Endothelial cell of umbilical vein (primary cell): ENCODE measurements at regions not wholly inside any gene's neighbourhood (a gene's known extent, or its start where the extent isn't known, plus 50 kb on each side); places are given as distances from the start of the nearest gene placed in this dataset.

Source experiments
- BruUV-seq: library from RNA; stranded (reverse); fragments of 400-500 nt; replicated peaks from 2 replicates; lab custom pipeline; 2021; lab: Mats Ljungman, UMichigan
- CTCF ChIA-PET: fragments of 300-600, 350-600 bp; sonication (Branson Sonifier 250); formaldehyde crosslinking; loops from one replicate; lab custom pipeline; 2021; ENCODE audit warnings: antibody characterized with exemption, inconsistent platforms; lab: Charles Lee
- POLR2A ChIA-PET: fragments of 300-600, 350-600 bp; sonication (Branson Sonifier 250); formaldehyde crosslinking; loops from one replicate; lab custom pipeline; 2021; ENCODE audit warnings: antibody characterized with exemption, inconsistent platforms; lab: Charles Lee
- DNase-seq: peaks from one replicate; pipeline ENCODE4 v3.0.0-alpha.2; 2011; ENCODE audit warnings: low read depth, low spot score
- FAIRE-seq: peaks from 2 replicates; lab custom pipeline; 2011; peaks lifted over from hg19 to GRCh38; lab: Jason Lieb, UNC
- H2AFZ ChIP-seq: 2 replicates; pipeline ENCODE4 v1.6.0; 2012; ENCODE audit warnings: low read depth, low read length, control low read depth, inconsistent platforms
- H3K27ac ChIP-seq: 2 replicates; pipeline ENCODE4 v1.5.1; 2011; ENCODE audit warnings: low read depth, mild to moderate bottlenecking, control low read depth, low read length, moderate library complexity; ENCODE audit not compliant: insufficient read depth
- H3K27me3 ChIP-seq, 2 experiments: 2 replicates each; pipeline versions ENCODE4 v1.6.0 to v1.6.1; 2011; ENCODE audit warnings: low read length in 2 of 2, mixed read lengths in 1 of 2; ENCODE audit not compliant: control insufficient read depth in 2 of 2, insufficient read depth in 2 of 2
- H3K36me3 ChIP-seq, 2 experiments: 2 replicates in 1 of 2; 3 replicates in 1 of 2; pipeline ENCODE4 v1.5.1; 2011; ENCODE audit warnings: low read length in 2 of 2, mild to moderate bottlenecking in 1 of 2, moderate library complexity in 1 of 2; ENCODE audit not compliant: control insufficient read depth in 2 of 2, insufficient read depth in 2 of 2; ENCODE audit errors: extremely low read depth in 1 of 2
- H3K4me1 ChIP-seq: 3 replicates; pipeline ENCODE4 v1.5.1; 2011; ENCODE audit warnings: mild to moderate bottlenecking, low read length; ENCODE audit not compliant: control insufficient read depth, insufficient read depth; ENCODE audit errors: extremely low read depth
- H3K4me2 ChIP-seq: 2 replicates; pipeline ENCODE4 v1.6.1; 2011; ENCODE audit warnings: low read length, control low read depth, mixed read lengths; ENCODE audit not compliant: insufficient read depth
- H3K4me3 ChIP-seq, 3 experiments: fragments of 200-600 bp in 1 of 3; sonication (generic), shearing (Covaris generic) in 1 of 3; replicated peaks in 1 of 3; 2 replicates each; pipeline ENCODE4 v1.5.1; 2011 to 2016; ENCODE audit warnings: control low read depth in 3 of 3, low read length in 3 of 3, mild to moderate bottlenecking in 2 of 3, inconsistent platforms in 1 of 3, low read depth in 1 of 3, moderate library complexity in 1 of 3; ENCODE audit not compliant: insufficient read depth in 1 of 3
- H3K79me2 ChIP-seq: 2 replicates; pipeline ENCODE4 v1.6.0; 2012; ENCODE audit warnings: low read length, inconsistent platforms; ENCODE audit not compliant: control insufficient read depth, insufficient read depth
- H3K9ac ChIP-seq: replicated peaks from 2 replicates; pipeline ENCODE3; 2011; ENCODE audit warnings: low read length, control low read depth; ENCODE audit not compliant: insufficient read depth; ENCODE audit errors: extremely low read depth
- H3K9me1 ChIP-seq: replicated peaks from 3 replicates; pipeline ENCODE4 v1.6.0; 2011; ENCODE audit warnings: mild to moderate bottlenecking, low read length; ENCODE audit not compliant: control insufficient read depth, insufficient read depth; ENCODE audit errors: extremely low read depth
- H3K9me3 ChIP-seq: replicated peaks from 2 replicates; pipeline ENCODE4 v1.5.1; 2012; ENCODE audit warnings: low read length, inconsistent platforms; ENCODE audit not compliant: control insufficient read depth, insufficient read depth
- H4K20me1 ChIP-seq: replicated peaks from 2 replicates; pipeline ENCODE3; 2011; ENCODE audit warnings: mild to moderate bottlenecking, low read length; ENCODE audit not compliant: control insufficient read depth, insufficient read depth; ENCODE audit errors: extremely low read depth
- EZH2 ChIP-seq: IDR thresholded peaks from 2 replicates; pipeline ENCODE4 v1.6.1; 2012; ENCODE audit warnings: borderline replicate concordance, low read depth, mild to moderate bottlenecking, moderate library complexity, low read length, inconsistent platforms; ENCODE audit not compliant: severe bottlenecking
- FOS ChIP-seq: IDR thresholded peaks from 2 replicates; pipeline ENCODE4 v1.6.1; 2011; ENCODE audit warnings: mild to moderate bottlenecking, low read length, moderate library complexity, borderline replicate concordance; ENCODE audit not compliant: insufficient read depth
- GATA2 ChIP-seq: IDR thresholded peaks from 2 replicates; pipeline ENCODE4 v1.7.0; 2011; ENCODE audit warnings: low read depth, mild to moderate bottlenecking, moderate library complexity, mixed read lengths, low read length; ENCODE audit not compliant: insufficient read length, insufficient read depth
- JUN ChIP-seq: IDR thresholded peaks from 2 replicates; pipeline ENCODE4 v1.6.1; 2011; ENCODE audit warnings: borderline replicate concordance, low read depth; ENCODE audit not compliant: insufficient read length, insufficient read depth
- MYC ChIP-seq: IDR thresholded peaks from one replicate; pipeline ENCODE4 v1.6.1; 2011; ENCODE audit warnings: mild to moderate bottlenecking, low read depth, low read length
- POLR2A ChIP-seq: IDR thresholded peaks from 2 replicates; pipeline ENCODE4 v1.6.1; 2012; ENCODE audit warnings: low read depth, mild to moderate bottlenecking, control low read depth, low read length
- POLR2AphosphoS5 ChIP-seq: IDR thresholded peaks from 2 replicates; pipeline ENCODE4 v1.6.1; 2012; ENCODE audit warnings: low read depth, mild to moderate bottlenecking, control low read depth, low read length, moderate library complexity; ENCODE audit not compliant: insufficient read depth
- dilution Hi-C: fragments of 300-500 bp; cut with MboI; formaldehyde crosslinking; loops from one replicate; pipeline ENCODE4 v1.15.0; 2019; ENCODE audit warnings: low sequenced_read_pairs; ENCODE audit not compliant: extremely low pct_ligation_motif_present
- intact Hi-C: fragments of 100-400 bp; cut with micrococcal nuclease; formaldehyde crosslinking; loops from one replicate; pipeline ENCODE4 v1.10.0; 2022
- TF ChIP-seq, protein P1 (sequence below), 2 donors: IDR thresholded peaks; 1 replicate in 1 of 2; 2 replicates in 1 of 2; pipeline ENCODE4 v1.5.1; 2011; ENCODE audit warnings: low read length in 2 of 2, mild to moderate bottlenecking in 2 of 2, moderate library complexity in 2 of 2, control low read depth in 1 of 2, inconsistent platforms in 1 of 2, low read depth in 1 of 2; ENCODE audit not compliant: insufficient read depth in 1 of 2; ENCODE audit errors: extremely low read depth in 1 of 2
- TF ChIP-seq, protein P2 (sequence below): IDR thresholded peaks from 2 replicates; pipeline ENCODE4 v1.6.1; 2011; ENCODE audit not compliant: insufficient read depth, insufficient read length

DNA sequence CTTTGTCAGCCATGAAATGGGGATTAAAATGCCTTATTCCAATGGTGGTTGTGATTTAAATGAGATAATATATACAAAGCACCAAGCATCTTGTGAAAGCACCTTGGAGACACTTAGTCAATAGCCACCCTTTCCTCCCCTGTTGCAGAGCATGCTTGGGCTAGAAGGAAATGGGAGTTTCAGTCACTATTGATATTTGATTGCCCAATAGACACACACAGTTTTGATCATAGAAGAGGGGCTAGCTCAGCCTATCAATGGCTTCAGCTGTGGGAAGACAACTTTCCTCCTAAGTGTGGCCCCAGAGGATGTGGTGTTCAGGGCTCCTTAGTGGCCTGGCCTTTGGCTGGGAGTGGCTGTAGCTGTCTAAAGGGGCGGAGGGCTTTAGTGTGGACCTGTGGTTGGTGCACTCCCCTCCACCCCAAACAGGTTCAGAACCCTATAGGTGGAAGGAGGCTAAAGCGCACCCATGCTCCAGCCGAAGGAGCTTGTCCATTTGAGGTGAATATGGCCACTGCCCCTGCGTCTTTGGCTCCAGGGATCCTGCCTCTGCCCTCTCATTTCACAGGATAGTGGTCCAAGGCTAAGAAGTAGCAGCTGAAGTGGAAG lies 132.3 kb downstream of the TMEM30B start:
- POLR2A ChIA-PET: interaction anchor here (0.8 kb wide), 1 partner anchor 22 kb away, joined by 4 read pairs; no protein-coding TSS in a partner anchor
- Histone ChIP-seq H3K79me2 (no peaks in the 10 kb centered on the region), H3K27ac (peak overlapping the region; percentile 50), H4K20me1 (no peaks in the 10 kb centered on the region), H3K9me3 (no peaks in the 10 kb centered on the region), H3K4me1 (peaks cover 28% of the 10 kb centered on the region), H3K27me3 (no peaks in the 10 kb centered on the region), H3K36me3 (no peaks in the 10 kb centered on the region), H2AFZ (no peak overlapping the region), H3K4me2 (no peak overlapping the region), H3K9ac (no peak overlapping the region), H3K9me1 (no peaks in the 10 kb centered on the region), H3K4me3 (no peak overlapping the region)
- DNase-seq: no peak
- dilution Hi-C loops: no loop called here
- intact Hi-C loops: loop anchor here (1.0 kb wide), 5 partner anchors 23 to 524 kb away; no protein-coding TSS in a partner anchor
- CTCF ChIA-PET: interaction anchor here (1.0 to 2.0 kb wide), 4 partner anchors 34 to 524 kb away, joined by 4 to 9 read pairs (median 6); no protein-coding TSS in a partner anchor
- no TSS peak for BruUV-seq
- FAIRE-seq: no peak
- TF ChIP-seq JUN (no peak), MYC (no peak), EZH2 (no peak), GATA2 (no peak), POLR2A (no peak), FOS (no peak), POLR2AphosphoS5 (no peak)
- TF ChIP-seq, protein P1, sequence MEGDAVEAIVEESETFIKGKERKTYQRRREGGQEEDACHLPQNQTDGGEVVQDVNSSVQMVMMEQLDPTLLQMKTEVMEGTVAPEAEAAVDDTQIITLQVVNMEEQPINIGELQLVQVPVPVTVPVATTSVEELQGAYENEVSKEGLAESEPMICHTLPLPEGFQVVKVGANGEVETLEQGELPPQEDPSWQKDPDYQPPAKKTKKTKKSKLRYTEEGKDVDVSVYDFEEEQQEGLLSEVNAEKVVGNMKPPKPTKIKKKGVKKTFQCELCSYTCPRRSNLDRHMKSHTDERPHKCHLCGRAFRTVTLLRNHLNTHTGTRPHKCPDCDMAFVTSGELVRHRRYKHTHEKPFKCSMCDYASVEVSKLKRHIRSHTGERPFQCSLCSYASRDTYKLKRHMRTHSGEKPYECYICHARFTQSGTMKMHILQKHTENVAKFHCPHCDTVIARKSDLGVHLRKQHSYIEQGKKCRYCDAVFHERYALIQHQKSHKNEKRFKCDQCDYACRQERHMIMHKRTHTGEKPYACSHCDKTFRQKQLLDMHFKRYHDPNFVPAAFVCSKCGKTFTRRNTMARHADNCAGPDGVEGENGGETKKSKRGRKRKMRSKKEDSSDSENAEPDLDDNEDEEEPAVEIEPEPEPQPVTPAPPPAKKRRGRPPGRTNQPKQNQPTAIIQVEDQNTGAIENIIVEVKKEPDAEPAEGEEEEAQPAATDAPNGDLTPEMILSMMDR (IDR thresholded peaks at IDR 0.05; ENCODE audit: extremely low read depth in 1 of 2, insufficient read depth in 1 of 2, low read depth in 1 of 2, low read length in 2 of 2): no peak
- TF ChIP-seq, protein P2, sequence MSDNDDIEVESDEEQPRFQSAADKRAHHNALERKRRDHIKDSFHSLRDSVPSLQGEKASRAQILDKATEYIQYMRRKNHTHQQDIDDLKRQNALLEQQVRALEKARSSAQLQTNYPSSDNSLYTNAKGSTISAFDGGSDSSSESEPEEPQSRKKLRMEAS: no peak
